Kidney (tissue), 13 donors: ENCODE measurements at regions not wholly inside any gene's neighbourhood (a gene's known extent, or its start where the extent isn't known, plus 50 kb on each side); places are given as distances from the start of the nearest gene placed in this dataset.
A peak's percentile ranks its signal among the peaks of the same experiment; 100 is the strongest.

Experiments
- DNase-seq, 5 donors: peaks; one replicate each; pipeline ENCODE4 v3.0.0-alpha.2; 2013 to 2020
- FAIRE-seq: peaks from 2 replicates; lab custom pipeline; 2012; peaks lifted over from hg19 to GRCh38; lab: Jason Lieb, UNC
- H3K27ac ChIP-seq, 2 donors: one replicate each; pipeline ENCODE4 v1.7.0; 2013; ENCODE audit warnings: low read depth in 2 of 2, low read length in 2 of 2, inconsistent platforms in 1 of 2
- H3K27me3 ChIP-seq: one replicate; pipeline ENCODE4 v1.7.1; 2013; ENCODE audit warnings: low read length, inconsistent platforms; ENCODE audit not compliant: control insufficient read depth, insufficient read depth
- H3K36me3 ChIP-seq, 3 donors: one replicate each; pipeline versions ENCODE4 v1.7.0 to v1.7.1; 2013; ENCODE audit warnings: low read length in 3 of 3, control low read depth in 1 of 3, inconsistent platforms in 1 of 3; ENCODE audit not compliant: insufficient read depth in 3 of 3, control insufficient read depth in 2 of 3
- H3K4me1 ChIP-seq, 3 donors: one replicate each; pipeline versions ENCODE4 v1.7.0 to v1.7.1; 2013; ENCODE audit warnings: low read length in 3 of 3, inconsistent platforms in 1 of 3, low read depth in 1 of 3; ENCODE audit not compliant: control insufficient read depth in 2 of 3, insufficient read depth in 2 of 3
- H3K4me3 ChIP-seq, 3 donors: one replicate each; pipeline versions ENCODE4 v1.7.0 to v1.8.1; 2013; ENCODE audit warnings: low read length in 3 of 3, control low read depth in 1 of 3, inconsistent platforms in 1 of 3
- H3K9ac ChIP-seq, 3 donors: one replicate each; pipeline versions ENCODE4 v1.7.0 to v1.7.1; 2013; ENCODE audit warnings: low read length in 3 of 3, control low read depth in 1 of 3, inconsistent platforms in 1 of 3
- H3K9me3 ChIP-seq, 3 donors: one replicate each; pipeline versions ENCODE4 v1.7.0 to v1.7.1; 2013; ENCODE audit warnings: low read length in 3 of 3, control low read depth in 1 of 3, inconsistent platforms in 1 of 3; ENCODE audit not compliant: control insufficient read depth in 2 of 3, insufficient read depth in 1 of 3
- intact Hi-C: fragments of 100-400 bp; cut with DNase I; formaldehyde crosslinking; loops from one replicate; pipeline ENCODE4 v1.11.1; 2022
- TF ChIP-seq, protein P1 (sequence below): IDR thresholded peaks from 3 replicates; pipeline ENCODE4 v1.5.1; 2012; ENCODE audit warnings: mild to moderate bottlenecking, moderate library complexity, borderline replicate concordance; ENCODE audit not compliant: insufficient read depth; ENCODE audit errors: extremely low read depth
- donor health status: control.
- donor health status: control.
- donor health status: control.
- donor health status: control.
- donor health status: control.
- donor health status: DM: yes; HTN: yes; CAD: no.
- donor health status: Normal renal cell carcinoma (clear cell type).

DNA sequence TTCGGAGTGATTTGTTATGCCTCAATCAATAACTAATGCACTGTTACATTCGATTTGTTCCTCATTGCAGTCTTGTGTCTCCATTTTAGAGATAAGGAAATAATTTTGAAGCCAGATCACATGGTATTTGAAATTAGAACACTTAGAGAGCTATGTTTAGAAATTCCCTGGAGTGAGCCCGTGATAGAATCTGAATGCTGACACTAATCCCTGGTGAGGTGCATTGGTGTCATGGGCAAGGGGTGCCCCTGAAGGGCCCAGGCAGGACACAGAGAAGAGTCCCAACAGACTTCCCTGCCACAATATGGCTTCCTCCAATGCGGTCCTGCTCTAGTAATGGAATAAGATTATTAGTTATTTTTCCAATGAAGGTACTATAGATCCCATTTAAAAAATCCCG is 223.0 kb downstream of the NR2F2 start:
- TF ChIP-seq, protein P1, sequence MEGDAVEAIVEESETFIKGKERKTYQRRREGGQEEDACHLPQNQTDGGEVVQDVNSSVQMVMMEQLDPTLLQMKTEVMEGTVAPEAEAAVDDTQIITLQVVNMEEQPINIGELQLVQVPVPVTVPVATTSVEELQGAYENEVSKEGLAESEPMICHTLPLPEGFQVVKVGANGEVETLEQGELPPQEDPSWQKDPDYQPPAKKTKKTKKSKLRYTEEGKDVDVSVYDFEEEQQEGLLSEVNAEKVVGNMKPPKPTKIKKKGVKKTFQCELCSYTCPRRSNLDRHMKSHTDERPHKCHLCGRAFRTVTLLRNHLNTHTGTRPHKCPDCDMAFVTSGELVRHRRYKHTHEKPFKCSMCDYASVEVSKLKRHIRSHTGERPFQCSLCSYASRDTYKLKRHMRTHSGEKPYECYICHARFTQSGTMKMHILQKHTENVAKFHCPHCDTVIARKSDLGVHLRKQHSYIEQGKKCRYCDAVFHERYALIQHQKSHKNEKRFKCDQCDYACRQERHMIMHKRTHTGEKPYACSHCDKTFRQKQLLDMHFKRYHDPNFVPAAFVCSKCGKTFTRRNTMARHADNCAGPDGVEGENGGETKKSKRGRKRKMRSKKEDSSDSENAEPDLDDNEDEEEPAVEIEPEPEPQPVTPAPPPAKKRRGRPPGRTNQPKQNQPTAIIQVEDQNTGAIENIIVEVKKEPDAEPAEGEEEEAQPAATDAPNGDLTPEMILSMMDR, result no peak
- no peak overlapping the region for H3K27ac ChIP-seq
- no peaks in the 10 kb centered on the region for H3K4me1 ChIP-seq
- no peak overlapping the region for H3K9ac ChIP-seq
- H3K4me3 ChIP-seq, result no peak overlapping the region
- H3K36me3 ChIP-seq, result no peaks in the 10 kb centered on the region
- no peaks in the 10 kb centered on the region for H3K27me3 ChIP-seq
- FAIRE-seq, result no peak
- H3K9me3 ChIP-seq, result no peaks in the 10 kb centered on the region
- intact Hi-C loops, result no loop called here
- no peak for DNase-seq

DNA sequence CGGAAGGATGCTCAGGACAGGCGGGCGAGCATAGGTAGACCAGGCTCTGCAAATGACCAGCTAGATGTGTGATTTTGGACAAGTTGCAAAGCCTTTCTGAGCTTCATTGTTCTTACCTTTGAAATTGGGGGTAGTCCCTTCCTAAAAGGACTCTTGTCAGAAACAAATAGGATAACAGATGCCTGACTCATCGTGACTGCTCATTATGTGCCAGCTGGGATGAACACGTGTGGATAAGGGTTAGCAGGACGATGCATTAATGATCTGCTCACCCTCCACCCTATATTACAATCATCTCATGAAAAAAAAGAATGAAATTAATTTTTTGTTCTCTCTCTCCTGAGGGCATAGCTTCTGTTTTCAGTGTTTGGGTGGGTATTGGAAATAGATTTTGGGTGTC is 223.4 kb downstream of the NR2F2 start:
- no peak overlapping the region for H3K27ac ChIP-seq
- no peak for FAIRE-seq
- H3K27me3 ChIP-seq, result no peaks in the 10 kb centered on the region
- H3K4me1 ChIP-seq, result peaks cover 0 to 2% (median 0%) of the 10 kb centered on the region in 3 donors
- intact Hi-C loops, result no loop called here
- no peak overlapping the region for H3K4me3 ChIP-seq
- DNase-seq, result no peak
- no peaks in the 10 kb centered on the region for H3K36me3 ChIP-seq
- TF ChIP-seq, protein P1, result no peak
- H3K9ac ChIP-seq, result no peak overlapping the region
- H3K9me3 ChIP-seq, result no peaks in the 10 kb centered on the region

DNA sequence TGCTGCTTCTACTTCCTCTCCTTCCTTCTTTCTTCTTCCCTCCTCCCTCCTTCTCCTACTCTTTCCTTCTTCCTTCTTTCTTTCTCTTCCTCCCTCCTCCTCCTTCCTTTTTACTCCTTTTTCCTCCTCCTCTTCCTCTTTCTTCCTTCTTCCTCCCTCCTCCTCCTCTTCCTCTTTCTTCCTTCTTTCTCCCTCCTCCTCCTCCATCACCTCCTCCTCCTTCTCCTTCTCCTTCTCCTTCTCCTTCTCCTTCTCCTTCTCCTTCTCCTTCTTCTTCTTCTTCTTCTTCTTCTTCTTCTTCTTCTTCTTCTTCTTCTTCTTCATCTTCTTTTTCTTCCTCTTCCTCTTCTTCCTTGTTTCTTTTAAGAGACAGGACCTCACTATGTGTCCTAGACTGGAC is 224.0 kb downstream of the NR2F2 start:
- FAIRE-seq (no peak), DNase-seq (no peak)
- Histone ChIP-seq H3K27me3 (no peaks in the 10 kb centered on the region), H3K36me3 (no peaks in the 10 kb centered on the region), H3K4me3 (no peak overlapping the region), H3K9ac (no peak overlapping the region), H3K9me3 (no peaks in the 10 kb centered on the region), H3K4me1 (peaks cover 0 to 5% (median 4%) of the 10 kb centered on the region in 3 donors), H3K27ac (no peak overlapping the region)
- TF ChIP-seq, protein P1, result no peak
- intact Hi-C loops, result no loop called here

DNA sequence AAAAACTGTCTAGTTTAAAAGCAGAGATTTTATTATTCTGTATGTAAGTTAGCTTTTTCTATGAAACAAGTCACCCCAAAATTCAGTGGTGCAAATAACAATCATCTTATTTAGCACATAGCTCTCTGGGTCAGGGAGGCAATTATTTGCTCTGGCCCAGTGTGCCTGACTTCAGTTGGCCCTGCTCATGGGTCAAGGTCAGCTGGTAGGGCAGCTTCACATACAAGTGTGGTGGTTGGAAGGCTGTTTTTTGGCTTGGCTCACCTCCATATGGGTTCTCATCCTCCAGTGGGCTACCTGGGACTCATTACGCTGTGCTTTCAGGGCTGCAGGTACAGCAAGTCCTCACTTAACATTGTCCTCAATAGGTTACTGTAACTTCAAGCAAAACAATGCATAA is 228.6 kb downstream of the NR2F2 start:
- H3K9me3 ChIP-seq, result peaks cover 0 to 6% (median 0%) of the 10 kb centered on the region in 3 donors
- no peak for DNase-seq
- H3K36me3 ChIP-seq, result no peaks in the 10 kb centered on the region
- no peak for FAIRE-seq
- H3K9ac ChIP-seq, result no peak overlapping the region
- intact Hi-C loops, result no loop called here
- H3K4me3 ChIP-seq, result peak overlapping the region in 1 of 3 donors; percentile 2
- H3K27ac ChIP-seq, result peak overlapping the region in 1 of 2 donors; percentile 10
- H3K27me3 ChIP-seq, result no peaks in the 10 kb centered on the region
- TF ChIP-seq, protein P1, result no peak
- H3K4me1 ChIP-seq, result peaks cover 0 to 5% (median 4%) of the 10 kb centered on the region in 3 donors
